Ascending aorta (tissue), 2 donors: ENCODE measurements at regions not wholly inside any gene's neighbourhood (a gene's known extent, or its start where the extent isn't known, plus 50 kb on each side); places are given as distances from the start of the nearest gene placed in this dataset.

Source experiments
- DNase-seq, 2 donors: peaks; one replicate each; pipeline ENCODE4 v3.0.0-alpha.2; 2019; ENCODE audit warnings: low spot score in 2 of 2
- H3K27ac ChIP-seq, 2 donors: fragments of 200-600 bp; sonication (generic); one replicate each; pipeline ENCODE4 v1.5.1; 2016 to 2017; ENCODE audit warnings: mild to moderate bottlenecking in 1 of 2
- H3K27me3 ChIP-seq: fragments of 200-600 bp; sonication (generic); one replicate; pipeline ENCODE4 v1.5.1; 2017
- H3K36me3 ChIP-seq, 2 donors: fragments of 200-600 bp; sonication (generic); one replicate each; pipeline ENCODE4 v1.5.1; 2016
- H3K4me1 ChIP-seq, 2 donors: fragments of 200-600 bp; sonication (generic); one replicate each; pipeline ENCODE4 v1.5.1; 2016 to 2017; ENCODE audit warnings: mild to moderate bottlenecking in 1 of 2
- H3K4me3 ChIP-seq, 2 donors: fragments of 200-600 bp; sonication (generic); one replicate each; pipeline ENCODE4 v1.5.1; 2016 to 2017; ENCODE audit warnings: mild to moderate bottlenecking in 1 of 2
- H3K9me3 ChIP-seq, 2 donors: fragments of 200-600 bp; sonication (generic); one replicate each; pipeline ENCODE4 v1.5.1; 2016
- intact Hi-C: fragments of 100-400 bp; cut with DNase I; formaldehyde crosslinking; loops from one replicate; pipeline ENCODE4 v1.15.1; 2023
- TF ChIP-seq, protein P1 (sequence below), 3 experiments: fragments of 200-600 bp in 2 of 3; fragments of 450-650 bp in 1 of 3; sonication (generic) in 2 of 3; IDR thresholded peaks; one replicate each; pipeline ENCODE4 v1.5.1; 2016 to 2019; ENCODE audit warnings: antibody characterized with exemption in 3 of 3, mild to moderate bottlenecking in 1 of 3, moderate library complexity in 1 of 3

DNA sequence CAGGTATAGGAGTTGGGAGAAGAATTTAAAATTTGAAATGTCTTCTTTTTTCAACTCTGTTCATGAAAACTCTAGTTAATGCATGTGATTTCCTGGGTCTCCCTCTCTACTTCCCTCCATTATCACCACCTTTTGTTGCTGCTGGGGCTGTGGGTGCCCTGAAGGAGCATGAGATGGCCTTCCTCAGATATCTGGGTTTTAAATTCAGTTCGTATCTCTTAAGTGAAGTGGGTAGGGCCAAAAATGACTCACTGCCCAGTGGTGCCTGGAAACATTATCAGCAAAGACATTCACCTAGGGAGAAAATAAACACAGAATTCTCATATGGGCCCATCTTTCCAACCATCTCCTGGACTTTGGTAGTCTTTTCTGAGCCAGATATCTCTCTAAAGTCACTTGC is 234.9 kb upstream of the PLEKHG7 start:
- TF ChIP-seq, protein P1, sequence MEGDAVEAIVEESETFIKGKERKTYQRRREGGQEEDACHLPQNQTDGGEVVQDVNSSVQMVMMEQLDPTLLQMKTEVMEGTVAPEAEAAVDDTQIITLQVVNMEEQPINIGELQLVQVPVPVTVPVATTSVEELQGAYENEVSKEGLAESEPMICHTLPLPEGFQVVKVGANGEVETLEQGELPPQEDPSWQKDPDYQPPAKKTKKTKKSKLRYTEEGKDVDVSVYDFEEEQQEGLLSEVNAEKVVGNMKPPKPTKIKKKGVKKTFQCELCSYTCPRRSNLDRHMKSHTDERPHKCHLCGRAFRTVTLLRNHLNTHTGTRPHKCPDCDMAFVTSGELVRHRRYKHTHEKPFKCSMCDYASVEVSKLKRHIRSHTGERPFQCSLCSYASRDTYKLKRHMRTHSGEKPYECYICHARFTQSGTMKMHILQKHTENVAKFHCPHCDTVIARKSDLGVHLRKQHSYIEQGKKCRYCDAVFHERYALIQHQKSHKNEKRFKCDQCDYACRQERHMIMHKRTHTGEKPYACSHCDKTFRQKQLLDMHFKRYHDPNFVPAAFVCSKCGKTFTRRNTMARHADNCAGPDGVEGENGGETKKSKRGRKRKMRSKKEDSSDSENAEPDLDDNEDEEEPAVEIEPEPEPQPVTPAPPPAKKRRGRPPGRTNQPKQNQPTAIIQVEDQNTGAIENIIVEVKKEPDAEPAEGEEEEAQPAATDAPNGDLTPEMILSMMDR (IDR thresholded peaks at IDR 0.05) = no peak
- Histone ChIP-seq H3K27me3 (no peaks in the 10 kb centered on the region), H3K4me1 (no peaks in the 10 kb centered on the region), H3K36me3 (no peaks in the 10 kb centered on the region), H3K9me3 (no peaks in the 10 kb centered on the region), H3K4me3 (no peak overlapping the region), H3K27ac (no peak overlapping the region)
- intact Hi-C loops = no loop called here
- no peak for DNase-seq

DNA sequence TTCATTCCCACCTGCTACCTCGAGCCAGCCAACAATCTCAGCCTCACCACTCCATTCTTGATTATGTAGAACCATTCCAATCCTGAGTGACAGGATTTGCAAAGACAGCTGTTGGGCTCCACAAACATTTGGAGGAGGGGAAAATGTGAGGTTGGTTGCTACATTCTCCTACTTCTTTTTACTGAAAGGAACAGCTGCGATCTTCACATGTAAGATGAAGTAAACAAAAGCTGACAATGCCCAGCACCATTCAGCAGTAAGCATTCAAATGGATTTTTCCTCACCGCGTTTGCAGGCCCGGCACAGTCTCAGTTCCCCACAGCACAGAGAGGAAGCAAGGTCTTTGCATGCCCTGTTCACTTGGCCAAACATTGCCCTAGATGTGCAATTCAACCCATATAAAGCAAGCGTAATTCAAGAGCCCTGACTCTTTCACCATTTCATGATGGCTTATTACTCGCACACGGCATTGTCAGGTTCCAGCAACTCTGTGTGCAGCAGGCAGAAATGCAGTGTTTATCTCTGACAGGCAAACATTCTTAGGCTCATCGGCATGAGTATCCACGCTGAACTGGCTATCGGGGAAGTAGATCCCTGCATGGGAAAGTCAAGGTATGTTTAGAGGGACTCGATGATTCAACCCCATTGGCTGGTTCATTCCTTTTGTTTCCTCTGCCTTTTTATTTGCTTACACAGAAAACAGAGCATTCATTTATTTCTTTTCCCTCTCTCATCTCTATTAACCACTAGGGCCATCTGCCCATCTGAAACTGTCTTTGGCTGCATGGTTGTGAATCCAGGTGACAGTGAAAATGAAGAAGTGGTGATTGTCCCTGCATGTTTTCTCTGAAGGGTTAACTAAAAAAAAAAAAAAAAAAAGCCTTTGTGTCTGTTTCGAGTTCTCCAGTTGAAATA is 236.1 kb upstream of the PLEKHG7 start:
- TF ChIP-seq, protein P1 (IDR thresholded peaks at IDR 0.05) = no peak
- no peaks in the 10 kb centered on the region for H3K36me3 ChIP-seq
- H3K27me3 ChIP-seq = no peaks in the 10 kb centered on the region
- H3K27ac ChIP-seq = no peak overlapping the region
- no peak overlapping the region for H3K4me3 ChIP-seq
- intact Hi-C loops = no loop called here
- no peak for DNase-seq
- H3K9me3 ChIP-seq = no peaks in the 10 kb centered on the region
- no peaks in the 10 kb centered on the region for H3K4me1 ChIP-seq

DNA sequence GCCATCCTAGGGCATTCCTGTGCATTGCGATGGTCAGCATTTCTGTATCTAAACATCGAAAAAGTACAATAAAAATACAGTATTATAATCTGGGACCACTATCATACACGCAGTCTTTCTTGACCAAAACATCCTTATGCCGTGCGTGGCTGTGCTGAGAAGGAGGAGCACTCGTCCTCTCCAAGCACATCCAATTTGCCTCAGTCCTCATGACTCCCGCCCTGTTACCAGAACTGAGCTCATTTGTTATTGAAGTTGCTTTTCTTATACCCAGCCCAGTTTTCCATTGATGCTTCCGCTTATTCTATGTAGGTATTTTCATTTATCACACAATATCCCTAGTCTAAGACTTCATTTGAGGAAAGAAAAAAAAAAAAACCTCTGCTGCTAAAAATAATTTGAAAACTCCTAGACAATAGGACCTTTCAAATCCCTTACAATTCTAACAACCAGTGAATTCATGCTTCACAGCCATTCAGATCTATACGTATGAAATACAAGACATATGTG is 236.9 kb upstream of the PLEKHG7 start:
- Histone ChIP-seq H3K9me3 (no peaks in the 10 kb centered on the region), H3K27me3 (no peaks in the 10 kb centered on the region), H3K36me3 (no peaks in the 10 kb centered on the region), H3K4me3 (no peak overlapping the region), H3K4me1 (no peaks in the 10 kb centered on the region), H3K27ac (no peak overlapping the region)
- no peak for DNase-seq
- TF ChIP-seq, protein P1 (IDR thresholded peaks at IDR 0.05) = no peak
- intact Hi-C loops = no loop called here

DNA sequence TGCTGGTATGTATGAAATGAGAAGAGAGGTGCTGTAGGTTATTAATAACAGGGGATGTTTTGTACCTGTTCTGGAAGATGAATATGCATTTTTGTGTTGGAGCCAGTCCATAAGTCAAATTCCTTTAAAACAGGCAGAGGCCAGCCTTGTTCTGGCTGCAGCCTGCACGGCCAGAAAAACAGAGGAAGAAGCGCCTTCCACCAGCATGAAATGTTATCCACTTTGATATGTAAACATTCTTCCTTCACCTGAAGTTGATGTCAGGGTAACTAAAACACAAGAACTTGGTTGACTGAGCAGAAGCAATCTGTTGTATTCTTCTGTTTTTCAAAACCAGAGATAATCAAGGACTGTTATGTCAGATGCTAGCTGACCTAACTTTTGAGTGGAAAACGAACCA is 237.9 kb upstream of the PLEKHG7 start:
- Histone ChIP-seq H3K4me1 (no peaks in the 10 kb centered on the region), H3K27ac (no peak overlapping the region), H3K4me3 (no peak overlapping the region), H3K27me3 (no peaks in the 10 kb centered on the region), H3K36me3 (no peaks in the 10 kb centered on the region), H3K9me3 (no peaks in the 10 kb centered on the region)
- intact Hi-C loops = no loop called here
- TF ChIP-seq, protein P1 (IDR thresholded peaks at IDR 0.05) = no peak
- DNase-seq = no peak

DNA sequence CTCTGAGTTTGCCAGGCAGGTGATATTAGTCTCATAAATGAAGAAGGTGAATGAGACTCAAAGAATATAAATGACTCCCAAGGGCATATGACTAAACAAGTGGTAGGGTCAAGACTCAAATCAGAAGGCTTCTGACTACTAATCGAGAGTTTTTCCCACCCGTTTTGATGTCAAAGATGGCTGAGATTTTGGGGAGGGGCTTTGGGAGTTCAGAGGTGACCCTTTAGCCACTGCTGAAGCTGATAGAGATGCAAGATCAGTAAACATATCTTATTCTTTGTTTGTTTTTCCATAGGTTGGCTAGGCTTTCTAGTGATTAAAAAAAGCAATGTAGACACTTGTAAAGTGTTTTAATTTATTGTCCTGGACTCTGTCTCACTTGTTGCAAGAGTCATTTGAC is 239.6 kb upstream of the PLEKHG7 start:
- TF ChIP-seq, protein P1 (IDR thresholded peaks at IDR 0.05) = no peak
- DNase-seq = no peak
- H3K4me1 ChIP-seq = no peaks in the 10 kb centered on the region
- intact Hi-C loops = no loop called here
- no peaks in the 10 kb centered on the region for H3K27me3 ChIP-seq
- H3K27ac ChIP-seq = no peak overlapping the region
- H3K4me3 ChIP-seq = no peak overlapping the region
- H3K36me3 ChIP-seq = no peaks in the 10 kb centered on the region
- H3K9me3 ChIP-seq = no peaks in the 10 kb centered on the region
